Thyroid gland (tissue), 4 donors: ENCODE measurements at regions not wholly inside any gene's neighbourhood (a gene's known extent, or its start where the extent isn't known, plus 50 kb on each side); places are given as distances from the start of the nearest gene placed in this dataset.

Source experiments
- DNase-seq, 2 donors: peaks; one replicate each; pipeline ENCODE4 v3.0.0-alpha.2; 2019
- H3K27ac ChIP-seq, 3 donors: fragments of 200-600 bp; sonication (generic); 1 replicate in 2 of 3; 2 replicates in 1 of 3; pipeline ENCODE4 v1.5.1; 2016 to 2019; ENCODE audit warnings: mild to moderate bottlenecking in 1 of 3, moderate library complexity in 1 of 3
- H3K27me3 ChIP-seq: fragments of 200-600 bp; sonication (generic); one replicate; pipeline ENCODE4 v1.5.1; 2019
- H3K36me3 ChIP-seq, 2 donors: fragments of 200-600 bp; sonication (generic); one replicate each; pipeline ENCODE4 v1.5.1; 2016 to 2019
- H3K4me1 ChIP-seq, 2 donors: fragments of 200-600 bp; sonication (generic); one replicate each; pipeline ENCODE4 v1.5.1; 2017 to 2019
- H3K4me3 ChIP-seq, 3 donors: fragments of 200-600 bp; sonication (generic); replicated peaks in 1 of 3; 1 replicate in 2 of 3; 2 replicates in 1 of 3; pipeline ENCODE4 v1.5.1; 2016; ENCODE audit warnings: mild to moderate bottlenecking in 1 of 3
- H3K9me3 ChIP-seq: fragments of 200-600 bp; sonication (generic); one replicate; pipeline ENCODE4 v1.5.1; 2017
- POLR2A ChIP-seq, 2 donors: fragments of 450-650 bp; IDR thresholded peaks; one replicate each; pipeline ENCODE4 v1.6.1; 2017; ENCODE audit warnings: antibody characterized with exemption in 2 of 2, mild to moderate bottlenecking in 2 of 2, moderate library complexity in 1 of 2
- WGBS, 2 donors: methylation state at CpG; one replicate each; pipeline ENCODE4 v1.1.5; 2017; 5-methylcytosine and 5-hydroxymethylcytosine counted together
- intact Hi-C: fragments of 100-400 bp; cut with DNase I; formaldehyde crosslinking; loops from one replicate; pipeline ENCODE4 v1.15.1; 2023
- TF ChIP-seq, protein P1 (sequence below), 6 experiments: fragments of 200-600 bp in 3 of 6; fragments of 450-650 bp in 3 of 6; sonication (generic) in 3 of 6; IDR thresholded peaks; one replicate each; pipeline ENCODE4 v1.5.1; 2016 to 2019; ENCODE audit warnings: antibody characterized with exemption in 6 of 6, mild to moderate bottlenecking in 2 of 6, inconsistent platforms in 1 of 6, moderate library complexity in 1 of 6

DNA sequence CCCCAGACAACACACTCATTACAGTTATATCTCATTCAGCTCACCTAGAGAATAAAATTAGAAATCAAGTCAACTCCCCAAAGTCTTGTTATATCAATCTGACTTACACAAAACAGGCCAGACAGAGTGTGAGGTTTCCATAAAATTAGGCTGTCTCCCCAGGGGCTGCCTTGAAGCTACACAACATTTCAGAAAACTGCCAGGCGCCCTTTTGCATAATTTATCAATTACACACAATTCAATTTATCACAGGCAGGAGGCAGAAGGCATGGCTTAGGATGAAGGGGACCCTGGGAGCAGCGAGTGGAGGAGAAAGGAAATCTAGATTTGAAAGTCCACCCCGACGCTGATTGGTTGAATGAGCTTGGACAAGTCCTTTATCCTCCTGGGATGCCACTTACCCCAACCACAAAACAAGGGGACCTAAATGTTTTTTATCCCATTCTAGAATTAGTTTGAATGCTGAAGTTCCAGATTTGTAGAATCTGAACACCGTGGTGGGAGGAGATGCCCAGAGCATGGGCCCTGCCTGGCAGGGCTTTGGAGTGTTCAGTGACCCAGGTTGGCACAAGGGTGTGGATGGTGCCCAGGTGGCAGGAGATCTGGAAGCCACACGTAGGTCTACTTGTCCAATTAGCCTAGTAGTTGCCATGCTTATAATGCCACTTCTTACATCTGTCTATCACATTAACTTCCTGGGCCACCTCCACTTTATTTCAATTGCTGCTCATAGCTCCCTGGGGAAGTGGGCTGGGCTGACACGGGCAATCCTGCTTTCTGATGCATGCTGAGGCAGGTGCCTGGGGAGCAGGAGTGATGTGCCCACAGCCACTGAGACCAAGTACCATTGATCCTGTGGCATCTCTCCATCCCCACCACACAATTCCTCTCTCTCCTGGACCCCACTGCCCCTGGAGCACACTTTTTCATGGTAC, 119.8 kb upstream of the TLE3 start:
- intact Hi-C loops = loop anchor here (10.0 kb wide), 1 partner anchor 123 kb away; the partner anchor contains the start of gene TLE3

DNA sequence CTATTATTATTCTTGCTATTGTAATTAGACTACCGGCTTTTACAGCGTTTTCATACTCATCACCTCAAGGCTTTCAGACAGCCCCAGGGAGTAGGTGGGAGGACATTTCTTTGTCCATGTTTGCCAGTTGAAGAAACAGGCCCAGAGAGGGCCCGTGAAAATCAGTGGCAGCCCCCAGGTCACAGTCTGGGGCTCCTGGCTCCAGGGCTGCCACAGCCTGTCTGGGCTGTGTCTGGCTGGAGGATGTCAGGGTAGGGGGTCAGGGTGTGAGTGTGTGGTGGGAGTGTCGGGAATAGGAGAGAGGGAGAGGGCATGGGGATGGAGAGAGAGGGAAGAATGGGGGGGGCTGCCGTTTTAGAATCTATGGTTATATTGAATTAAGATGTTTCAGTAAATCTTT, 118.2 kb upstream of the TLE3 start:
- Histone ChIP-seq H3K36me3 (no peaks in the 10 kb centered on the region), H3K27ac (no peak overlapping the region), H3K4me3 (no peak overlapping the region), H3K9me3 (no peaks in the 10 kb centered on the region), H3K4me1 (peaks cover 39 to 42% of the 10 kb centered on the region in 2 donors), H3K27me3 (no peaks in the 10 kb centered on the region)
- no peak for DNase-seq
- TF ChIP-seq, protein P1, sequence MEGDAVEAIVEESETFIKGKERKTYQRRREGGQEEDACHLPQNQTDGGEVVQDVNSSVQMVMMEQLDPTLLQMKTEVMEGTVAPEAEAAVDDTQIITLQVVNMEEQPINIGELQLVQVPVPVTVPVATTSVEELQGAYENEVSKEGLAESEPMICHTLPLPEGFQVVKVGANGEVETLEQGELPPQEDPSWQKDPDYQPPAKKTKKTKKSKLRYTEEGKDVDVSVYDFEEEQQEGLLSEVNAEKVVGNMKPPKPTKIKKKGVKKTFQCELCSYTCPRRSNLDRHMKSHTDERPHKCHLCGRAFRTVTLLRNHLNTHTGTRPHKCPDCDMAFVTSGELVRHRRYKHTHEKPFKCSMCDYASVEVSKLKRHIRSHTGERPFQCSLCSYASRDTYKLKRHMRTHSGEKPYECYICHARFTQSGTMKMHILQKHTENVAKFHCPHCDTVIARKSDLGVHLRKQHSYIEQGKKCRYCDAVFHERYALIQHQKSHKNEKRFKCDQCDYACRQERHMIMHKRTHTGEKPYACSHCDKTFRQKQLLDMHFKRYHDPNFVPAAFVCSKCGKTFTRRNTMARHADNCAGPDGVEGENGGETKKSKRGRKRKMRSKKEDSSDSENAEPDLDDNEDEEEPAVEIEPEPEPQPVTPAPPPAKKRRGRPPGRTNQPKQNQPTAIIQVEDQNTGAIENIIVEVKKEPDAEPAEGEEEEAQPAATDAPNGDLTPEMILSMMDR (IDR thresholded peaks at IDR 0.05) = no peak
- no peak for TF ChIP-seq POLR2A (IDR thresholded peaks at IDR 0.05)
- 84 to 87% methylated on average over 5 of the region's 5 CpGs for WGBS, 2 donors
- intact Hi-C loops = loop anchor here (10.0 kb wide), 1 partner anchor 121 kb away; the partner anchor contains the start of gene TLE3

More for the DNA sequence above, 119.8 kb upstream of the TLE3 start:
- H3K36me3 ChIP-seq = no peaks in the 10 kb centered on the region
- no peak overlapping the region for H3K4me3 ChIP-seq
- WGBS, 2 donors = 89 to 91% methylated on average over 7 of the region's 7 CpGs
- no peaks in the 10 kb centered on the region for H3K9me3 ChIP-seq
- DNase-seq = no peak
- TF ChIP-seq, protein P1 (IDR thresholded peaks at IDR 0.05) = no peak
- TF ChIP-seq POLR2A (IDR thresholded peaks at IDR 0.05) = no peak
- H3K4me1 ChIP-seq = peaks cover 31 to 33% of the 10 kb centered on the region in 2 donors
- no peak overlapping the region for H3K27ac ChIP-seq
- no peaks in the 10 kb centered on the region for H3K27me3 ChIP-seq

DNA sequence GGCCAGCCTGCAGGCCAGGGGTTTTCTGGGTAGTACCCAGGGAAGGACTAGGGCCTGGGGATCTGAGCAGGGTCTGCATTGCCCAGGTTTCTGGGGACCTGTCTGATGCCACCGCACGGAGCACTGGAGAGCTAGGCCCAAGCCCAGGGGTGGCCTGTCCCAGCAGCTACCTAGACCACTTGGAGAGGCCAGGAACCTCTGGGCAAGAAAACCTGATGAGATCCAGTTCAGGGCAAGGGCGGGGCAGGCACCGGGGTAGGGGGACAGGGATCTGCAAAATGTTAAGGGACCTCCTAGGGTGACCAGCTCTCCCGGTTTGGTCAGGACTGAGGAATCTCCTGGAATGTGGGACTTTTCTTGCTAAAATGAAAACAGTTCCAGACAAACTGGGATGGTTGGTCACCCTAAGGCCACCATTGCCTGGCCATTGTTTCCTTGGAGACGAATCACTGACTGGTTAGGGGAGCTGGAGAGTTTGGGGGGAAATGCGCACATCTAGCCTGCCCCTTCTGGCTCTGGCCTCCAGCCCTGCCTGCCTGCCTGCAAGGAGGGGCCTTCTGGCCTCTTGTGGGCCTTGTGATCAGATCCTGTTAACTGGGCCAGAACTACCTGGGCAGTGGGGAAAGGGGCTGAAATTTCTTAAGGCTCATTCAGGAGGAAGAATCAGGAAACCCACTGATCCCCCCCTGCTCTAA, 117.4 kb upstream of the TLE3 start:
- no peaks in the 10 kb centered on the region for H3K36me3 ChIP-seq
- H3K4me1 ChIP-seq = peaks cover 39 to 42% of the 10 kb centered on the region in 2 donors
- intact Hi-C loops = loop anchor here (5.0 to 10.0 kb wide), 2 partner anchors 77 to 120 kb away; partner anchors contain the start of gene TLE3
- 77 to 91% methylated on average over 4 to 7 of the region's 7 CpGs for WGBS, 2 donors
- no peaks in the 10 kb centered on the region for H3K27me3 ChIP-seq
- no peak for TF ChIP-seq POLR2A (IDR thresholded peaks at IDR 0.05)
- TF ChIP-seq, protein P1 (IDR thresholded peaks at IDR 0.05) = no peak
- H3K9me3 ChIP-seq = no peaks in the 10 kb centered on the region
- H3K27ac ChIP-seq = peak overlapping the region in 2 of 3 donors; percentile 9 to 43
- peak in 1 of 2 donors; percentile 39 for DNase-seq
- no peak overlapping the region for H3K4me3 ChIP-seq

DNA sequence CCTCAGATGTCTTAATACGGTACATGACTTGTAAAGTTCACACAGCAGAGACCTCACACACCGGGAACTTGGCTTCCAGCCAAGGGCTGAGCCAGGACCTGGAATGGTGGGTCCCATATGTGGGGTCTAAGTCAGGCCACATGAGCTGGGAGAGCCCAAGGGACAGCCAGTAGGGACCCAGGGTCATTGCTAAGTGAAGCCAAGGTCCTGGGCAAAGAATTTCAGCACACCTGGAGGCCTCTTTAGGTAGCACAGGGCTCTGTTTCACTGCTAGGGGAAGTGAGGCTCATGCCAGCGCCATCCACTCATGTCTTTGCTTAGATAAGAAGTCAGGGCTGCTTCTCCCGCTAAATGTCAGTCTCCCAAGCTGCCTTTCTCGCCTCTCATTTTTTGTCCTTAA, 116.6 kb upstream of the TLE3 start:
- 47 to 58% methylated on average over 5 of the region's 5 CpGs for WGBS, 2 donors
- Histone ChIP-seq H3K27me3 (no peaks in the 10 kb centered on the region), H3K4me3 (no peak overlapping the region), H3K27ac (peak overlapping the region in 1 of 3 donors; percentile 43), H3K4me1 (peaks cover 39 to 42% of the 10 kb centered on the region in 2 donors), H3K9me3 (no peaks in the 10 kb centered on the region), H3K36me3 (no peaks in the 10 kb centered on the region)
- no peak for TF ChIP-seq POLR2A (IDR thresholded peaks at IDR 0.05)
- TF ChIP-seq, protein P1 (IDR thresholded peaks at IDR 0.05) = peak in 5 of 6 experiments; percentile 40 to 67 (median 62)
- DNase-seq = peak; percentile 82 to 85
- intact Hi-C loops = loop anchor here (5.0 to 10.0 kb wide), 2 partner anchors 78 to 119 kb away; partner anchors contain the start of gene TLE3
